K562 (cell line): ENCODE measurements at regions not wholly inside any gene's neighbourhood (a gene's known extent, or its start where the extent isn't known, plus 50 kb on each side); places are given as distances from the start of the nearest gene placed in this dataset.

ENCODE experiments used
- ILK ChIP-seq: fragments of 450-650 bp; IDR thresholded peaks from 2 replicates; pipeline ENCODE4 v1.6.1; 2016; ENCODE audit warnings: missing genetic modification characterization, low read depth, mild to moderate bottlenecking, missing compliant biosample characterization, moderate library complexity, borderline replicate concordance
- JUND ChIP-seq, 2 experiments: IDR thresholded peaks; 2 replicates in 1 of 2; 3 replicates in 1 of 2; pipeline ENCODE4 v1.6.1; 2011; ENCODE audit warnings: borderline replicate concordance in 2 of 2, low read depth in 2 of 2, low read length in 2 of 2, improper control_type of control experiment in 1 of 2, missing biosample characterization in 1 of 2, missing genetic modification characterization in 1 of 2, missing genetic modification reagents in 1 of 2
- MLX ChIP-seq, 2 experiments: fragments of 450-650 bp in 1 of 2; sonication (generic) in 1 of 2; formaldehyde crosslinking; conservative IDR thresholded peaks; 2 replicates each; pipeline versions ENCODE4 v1.4.0 to v1.8.1; 2020 to 2022; ENCODE audit warnings: mild to moderate bottlenecking in 1 of 2, missing genetic modification reagents in 1 of 2
- NCOA2 ChIP-seq, 2 experiments: fragments of 450-650 bp; IDR thresholded peaks; 2 replicates each; pipeline ENCODE4 v1.6.1; 2018; ENCODE audit warnings: mild to moderate bottlenecking in 2 of 2, moderate library complexity in 1 of 2; ENCODE audit not compliant: partially characterized antibody in 2 of 2
- POLR2AphosphoS5 ChIP-seq: IDR thresholded peaks from 2 replicates; pipeline ENCODE4 v1.6.1; 2011; ENCODE audit warnings: mild to moderate bottlenecking, low read depth, low read length, moderate library complexity; ENCODE audit not compliant: control insufficient read depth, insufficient read depth
- SMAD2 ChIP-seq: fragments of 150-350 bp; IDR thresholded peaks from 2 replicates; pipeline ENCODE4 v1.6.1; 2014; ENCODE audit warnings: low read depth, mild to moderate bottlenecking, low read length
- SMAD3 ChIP-seq: fragments of 450-650 bp; formaldehyde crosslinking; conservative IDR thresholded peaks from 2 replicates; pipeline ENCODE4 v1.4.0; 2020; ENCODE audit warnings: mild to moderate bottlenecking
- STAT5A ChIP-seq: IDR thresholded peaks from 2 replicates; pipeline ENCODE4 v1.6.1; 2012; ENCODE audit warnings: low read length, inconsistent platforms, borderline replicate concordance
- TCF15 ChIP-seq: fragments of 250-450 bp; sonication (Bioruptor Pico); IDR thresholded peaks from 2 replicates; pipeline ENCODE4 v1.8.0; 2022; ENCODE audit warnings: moderate library complexity, mild to moderate bottlenecking, inconsistent platforms
- ZBTB40 ChIP-seq, 2 experiments: fragments of 450-650 bp in 1 of 2; sonication (generic) in 1 of 2; formaldehyde crosslinking in 1 of 2; IDR thresholded peaks; 2 replicates each; pipeline versions ENCODE4 v1.7.1 to v1.9.0; 2016 to 2022; ENCODE audit warnings: inconsistent platforms in 1 of 2, mild to moderate bottlenecking in 1 of 2, missing genetic modification reagents in 1 of 2
- ZFX ChIP-seq: sonication (generic); formaldehyde crosslinking; IDR thresholded peaks from 2 replicates; pipeline ENCODE4 v1.8.0; 2022; ENCODE audit warnings: mild to moderate bottlenecking, missing genetic modification reagents, moderate library complexity
- ZNF75A ChIP-seq: fragments of 450-650 bp; formaldehyde crosslinking; IDR thresholded peaks from 2 replicates; pipeline ENCODE4 v1.4.0; 2020; ENCODE audit warnings: mild to moderate bottlenecking
- TF ChIP-seq, protein P1 (sequence below): fragments of 450-650 bp; IDR thresholded peaks from 2 replicates; pipeline ENCODE4 v1.7.1; 2018; ENCODE audit warnings: mild to moderate bottlenecking, low read depth; ENCODE audit not compliant: partially characterized antibody

DNA sequence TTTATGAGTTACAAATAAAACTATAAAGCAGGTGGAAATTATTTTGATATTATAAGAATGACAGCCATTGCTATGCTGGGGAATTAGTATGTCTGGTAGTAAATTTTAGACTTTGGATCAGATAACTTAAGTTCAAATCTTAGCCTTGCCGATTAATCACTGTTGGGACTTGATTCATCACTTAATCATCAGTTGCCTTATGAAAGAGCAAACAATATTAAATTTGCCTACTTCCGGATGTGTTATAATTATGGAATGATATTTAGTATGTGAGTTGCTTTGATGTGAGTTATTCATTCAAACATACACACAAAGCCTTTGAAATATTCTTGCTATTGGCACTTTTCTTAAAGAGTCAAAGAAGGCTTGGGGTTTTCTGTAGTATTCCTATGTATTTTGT, 717.7 kb downstream of the BRINP1 start:
- no peak for TF ChIP-seq ILK (tag)
- TF ChIP-seq SMAD2, result no peak
- no peak for TF ChIP-seq TCF15 (CRISPR knock-in tag)
- no peak for TF ChIP-seq ZNF75A (CRISPR knock-in tag)
- no peak for TF ChIP-seq STAT5A
- no peak for TF ChIP-seq JUND (IDR thresholded peaks at IDR 0.05; ENCODE audit: borderline replicate concordance, low read depth, low read length)
- no peak for TF ChIP-seq JUND (tag; IDR thresholded peaks at IDR 0.05; ENCODE audit: borderline replicate concordance, low read depth, low read length)
- TF ChIP-seq, protein P1, sequence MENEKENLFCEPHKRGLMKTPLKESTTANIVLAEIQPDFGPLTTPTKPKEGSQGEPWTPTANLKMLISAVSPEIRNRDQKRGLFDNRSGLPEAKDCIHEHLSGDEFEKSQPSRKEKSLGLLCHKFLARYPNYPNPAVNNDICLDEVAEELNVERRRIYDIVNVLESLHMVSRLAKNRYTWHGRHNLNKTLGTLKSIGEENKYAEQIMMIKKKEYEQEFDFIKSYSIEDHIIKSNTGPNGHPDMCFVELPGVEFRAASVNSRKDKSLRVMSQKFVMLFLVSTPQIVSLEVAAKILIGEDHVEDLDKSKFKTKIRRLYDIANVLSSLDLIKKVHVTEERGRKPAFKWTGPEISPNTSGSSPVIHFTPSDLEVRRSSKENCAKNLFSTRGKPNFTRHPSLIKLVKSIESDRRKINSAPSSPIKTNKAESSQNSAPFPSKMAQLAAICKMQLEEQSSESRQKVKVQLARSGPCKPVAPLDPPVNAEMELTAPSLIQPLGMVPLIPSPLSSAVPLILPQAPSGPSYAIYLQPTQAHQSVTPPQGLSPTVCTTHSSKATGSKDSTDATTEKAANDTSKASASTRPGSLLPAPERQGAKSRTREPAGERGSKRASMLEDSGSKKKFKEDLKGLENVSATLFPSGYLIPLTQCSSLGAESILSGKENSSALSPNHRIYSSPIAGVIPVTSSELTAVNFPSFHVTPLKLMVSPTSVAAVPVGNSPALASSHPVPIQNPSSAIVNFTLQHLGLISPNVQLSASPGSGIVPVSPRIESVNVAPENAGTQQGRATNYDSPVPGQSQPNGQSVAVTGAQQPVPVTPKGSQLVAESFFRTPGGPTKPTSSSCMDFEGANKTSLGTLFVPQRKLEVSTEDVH, result no peak
- TF ChIP-seq SMAD3 (CRISPR knock-in tag), result no peak
- no peak for TF ChIP-seq MLX (CRISPR knock-in tag; conservative IDR thresholded peaks at IDR 0.05)
- no peak for TF ChIP-seq ZBTB40 (IDR thresholded peaks at IDR 0.05)
- TF ChIP-seq ZBTB40 (CRISPR knock-in tag; IDR thresholded peaks at IDR 0.05), result no peak
- TF ChIP-seq NCOA2 (IDR thresholded peaks at IDR 0.05; ENCODE audit: partially characterized antibody in 2 of 2), result no peak
- TF ChIP-seq POLR2AphosphoS5, result no peak
- no peak for TF ChIP-seq ZFX (CRISPR knock-in tag)
